Stimulated activated CD4-positive, alpha-beta T cell treated with anti-CD3 and anti-CD28 coated beads, Interleukin-1b, Interleukin-23, amount 100 ng/mL, for 24 hours (primary cell): ENCODE measurements at regions not wholly inside any gene's neighbourhood (a gene's known extent, or its start where the extent isn't known, plus 50 kb on each side); places are given as distances from the start of the nearest gene placed in this dataset.
"Not testable (repeated sequence)": the region's sequence is repeated elsewhere in the genome, so short reads cannot be mapped to it uniquely, and the experiment has no call there.

Source experiments
- DNase-seq, 4 experiments: peaks; one replicate each; pipeline ENCODE4 v3.0.0-alpha.2; 2020; ENCODE audit warnings: low read depth in 4 of 4, low spot score in 1 of 4

DNA sequence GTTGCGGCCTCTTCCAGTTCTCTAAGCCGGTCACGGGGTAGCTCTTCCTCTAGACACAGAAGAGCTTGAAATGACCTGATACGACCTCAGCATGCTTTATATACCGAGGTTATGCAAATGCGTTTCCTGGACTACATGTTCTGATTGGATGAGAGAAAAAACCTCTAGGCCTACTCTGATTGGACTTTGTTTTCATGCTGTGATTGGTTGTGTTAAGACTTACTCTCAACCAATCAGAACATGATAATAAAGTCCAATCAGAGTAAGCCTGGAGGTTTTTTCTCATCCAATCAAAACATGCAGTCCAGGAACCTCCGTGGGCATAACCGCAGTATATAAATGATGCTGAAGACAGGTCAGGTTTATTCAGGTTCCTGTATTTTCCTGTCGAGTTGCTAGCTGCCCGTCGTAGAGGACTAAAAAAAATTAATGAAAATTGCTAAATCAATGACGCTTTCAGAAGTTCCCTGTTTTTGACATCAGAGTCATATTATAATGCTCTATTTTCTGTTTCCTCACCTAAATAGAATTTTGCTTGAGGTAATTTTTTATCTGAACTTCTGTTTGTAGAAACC is 177.4 kb downstream of the POTEB3 start:
- no peak for DNase-seq

DNA sequence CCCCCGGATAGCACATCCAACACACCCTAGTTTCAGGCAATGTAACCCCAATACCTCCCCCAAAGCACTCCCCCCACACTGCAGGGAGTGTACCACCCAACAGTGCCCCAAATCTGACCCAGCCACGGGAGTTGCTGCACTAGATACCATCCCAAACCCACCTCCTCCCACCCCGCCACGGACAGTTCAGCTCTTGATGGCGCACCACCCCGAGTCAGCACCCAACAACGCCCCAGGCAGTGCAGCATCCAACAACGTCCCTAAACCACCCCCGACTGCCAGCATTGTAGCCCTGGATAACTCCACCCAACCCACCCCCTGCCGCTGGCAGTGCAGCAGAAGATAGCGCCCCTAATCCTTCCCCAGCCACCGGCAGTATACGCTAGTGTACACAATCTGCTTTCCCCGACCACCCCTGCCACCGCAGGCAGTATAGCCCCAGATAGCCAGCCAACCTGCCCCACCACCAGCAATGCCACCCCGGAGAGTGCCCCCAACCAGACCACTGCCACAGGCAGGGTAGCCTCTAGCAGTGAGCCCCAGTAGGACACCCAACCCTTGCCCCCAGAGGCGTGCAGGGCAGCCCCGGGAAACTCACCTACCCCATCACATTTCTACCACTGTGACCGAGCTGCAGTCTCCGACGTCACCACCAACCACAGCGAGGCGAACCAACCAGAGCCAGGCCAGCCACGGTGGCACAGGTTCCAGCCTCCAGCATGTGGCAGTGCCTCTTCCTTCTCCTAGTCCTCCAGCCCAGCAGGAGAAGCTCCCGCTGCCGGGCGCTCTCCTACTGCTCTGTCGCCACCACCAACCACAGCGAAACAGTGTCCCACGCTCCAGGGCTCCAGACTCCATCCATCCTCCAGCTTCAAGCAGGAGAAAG is 178.1 kb downstream of the POTEB3 start:
- DNase-seq: no peak

- DNase-seq: no peak
These were observed 178.8 kb downstream of the POTEB3 start for GRCh38 chr15:21261396-21261964.

GRCh38 chr15:21260966-21261395 is 179.3 kb downstream of the POTEB3 start:
- no peak for DNase-seq

DNA sequence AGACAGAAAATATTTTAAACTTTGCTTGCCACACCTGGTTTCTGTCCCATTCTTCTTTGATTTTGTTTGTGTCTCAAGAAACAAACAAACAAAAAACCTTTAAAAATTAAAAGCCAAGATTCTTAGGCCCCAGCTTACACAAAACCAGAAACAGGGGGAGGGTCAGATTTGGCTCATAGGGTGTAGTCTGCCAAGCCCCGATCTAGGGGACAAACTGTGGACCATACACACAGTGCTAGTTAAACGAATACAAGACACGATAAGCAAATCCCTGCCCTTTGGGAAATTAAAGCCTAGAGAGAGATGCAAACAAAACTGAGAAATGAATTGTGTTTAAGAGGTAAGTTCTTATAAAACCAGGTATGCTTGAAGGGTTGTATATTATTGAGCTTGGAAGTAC is 181.7 kb downstream of the POTEB3 start:
- DNase-seq: not testable (repeated sequence)

DNA sequence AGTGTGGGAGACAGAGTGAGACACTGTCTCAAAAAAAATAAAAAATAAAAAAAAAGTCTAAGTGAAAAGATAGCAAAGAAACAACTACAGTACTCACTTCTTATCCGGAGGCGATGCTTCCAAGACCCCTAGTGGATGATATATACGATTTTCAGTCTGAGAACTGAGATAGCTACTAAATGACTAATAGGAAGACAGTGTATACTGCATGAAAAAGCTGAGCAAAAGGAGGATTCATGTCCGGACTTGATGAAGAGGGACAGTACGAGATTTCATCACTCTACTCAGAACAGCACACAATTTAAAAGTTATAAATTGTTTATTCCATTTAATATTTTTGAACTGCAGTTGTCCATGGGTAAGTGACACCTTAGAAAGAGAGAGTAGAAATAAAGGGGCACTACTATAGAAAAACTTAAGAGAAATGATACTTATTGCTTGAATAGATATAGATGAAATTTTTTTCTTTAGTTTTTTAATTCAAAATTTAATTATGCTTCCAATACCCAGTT is 190.7 kb downstream of the POTEB3 start:
- DNase-seq: not testable (repeated sequence)
